ENCODE measurements at regions not wholly inside any gene's neighbourhood (a gene's known extent, or its start where the extent isn't known, plus 50 kb on each side); places are given as distances from the start of the nearest gene placed in this dataset.

DNA sequence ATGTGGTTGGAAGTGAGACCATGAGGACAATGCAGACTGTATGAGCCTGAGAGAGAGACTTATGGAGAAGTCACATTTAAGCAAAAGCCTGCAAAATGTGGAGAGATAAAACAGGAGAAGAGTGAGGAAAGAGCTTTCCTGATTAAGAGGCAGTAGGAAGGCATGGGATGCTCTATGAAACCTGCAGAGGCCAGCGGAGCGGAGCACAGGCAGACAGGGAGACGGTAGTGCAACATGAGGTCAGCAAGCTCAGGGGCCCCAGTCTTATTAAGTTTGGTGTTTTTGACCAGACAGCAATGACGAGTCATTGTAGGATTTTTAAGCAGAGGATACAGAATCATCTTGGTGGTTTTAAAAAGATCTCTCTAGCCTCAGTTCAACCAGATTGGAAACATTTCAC is 721.5 kb upstream of the GOLIM4 start:
- TF ChIP-seq POLR2AphosphoS5 (IDR thresholded peaks at IDR 0.05) (no peak), POLR2A (IDR thresholded peaks at IDR 0.05) (no peak)
- TF ChIP-seq, protein P1, sequence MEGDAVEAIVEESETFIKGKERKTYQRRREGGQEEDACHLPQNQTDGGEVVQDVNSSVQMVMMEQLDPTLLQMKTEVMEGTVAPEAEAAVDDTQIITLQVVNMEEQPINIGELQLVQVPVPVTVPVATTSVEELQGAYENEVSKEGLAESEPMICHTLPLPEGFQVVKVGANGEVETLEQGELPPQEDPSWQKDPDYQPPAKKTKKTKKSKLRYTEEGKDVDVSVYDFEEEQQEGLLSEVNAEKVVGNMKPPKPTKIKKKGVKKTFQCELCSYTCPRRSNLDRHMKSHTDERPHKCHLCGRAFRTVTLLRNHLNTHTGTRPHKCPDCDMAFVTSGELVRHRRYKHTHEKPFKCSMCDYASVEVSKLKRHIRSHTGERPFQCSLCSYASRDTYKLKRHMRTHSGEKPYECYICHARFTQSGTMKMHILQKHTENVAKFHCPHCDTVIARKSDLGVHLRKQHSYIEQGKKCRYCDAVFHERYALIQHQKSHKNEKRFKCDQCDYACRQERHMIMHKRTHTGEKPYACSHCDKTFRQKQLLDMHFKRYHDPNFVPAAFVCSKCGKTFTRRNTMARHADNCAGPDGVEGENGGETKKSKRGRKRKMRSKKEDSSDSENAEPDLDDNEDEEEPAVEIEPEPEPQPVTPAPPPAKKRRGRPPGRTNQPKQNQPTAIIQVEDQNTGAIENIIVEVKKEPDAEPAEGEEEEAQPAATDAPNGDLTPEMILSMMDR (IDR thresholded peaks at IDR 0.05) = no peak

Measured in suprapubic skin (tissue), 4 donors.